HL-60 (cell line): ENCODE measurements at regions not wholly inside any gene's neighbourhood (a gene's known extent, or its start where the extent isn't known, plus 50 kb on each side); places are given as distances from the start of the nearest gene placed in this dataset.

Experiments used
- CTCF ChIP-seq: IDR thresholded peaks from one replicate; pipeline ENCODE4 v1.5.1; 2011; ENCODE audit warnings: low read length, control low read depth, inconsistent platforms; ENCODE audit not compliant: insufficient read depth
- GABPA ChIP-seq: IDR thresholded peaks from 2 replicates; pipeline ENCODE4 v1.6.1; 2012; ENCODE audit warnings: low read depth
- REST ChIP-seq: IDR thresholded peaks from 2 replicates; pipeline ENCODE4 v1.6.1; 2012; ENCODE audit warnings: low read depth; ENCODE audit not compliant: insufficient replicate concordance

- TF ChIP-seq CTCF (no peak), GABPA (no peak), REST (no peak)
These were observed 286.3 kb downstream of the SPRY1 start for GRCh38 chr4:123682931-123683330.
